Keratinocyte (primary cell): ENCODE measurements at regions not wholly inside any gene's neighbourhood (a gene's known extent, or its start where the extent isn't known, plus 50 kb on each side); places are given as distances from the start of the nearest gene placed in this dataset.

Source experiments
- DNase-seq: peaks from one replicate; pipeline ENCODE4 v3.0.0-alpha.2; 2011; ENCODE audit warnings: low read depth, missing footprints, low spot score
- FAIRE-seq: peaks from 2 replicates; lab custom pipeline; 2011; peaks lifted over from hg19 to GRCh38; lab: Jason Lieb, UNC
- H2AFZ ChIP-seq: 2 replicates; pipeline ENCODE4 v1.6.0; 2012; ENCODE audit warnings: low read length, control low read depth, inconsistent platforms; ENCODE audit not compliant: control insufficient read depth
- H3K27ac ChIP-seq: 2 replicates; pipeline ENCODE4 v1.5.1; 2011; ENCODE audit warnings: low read length; ENCODE audit not compliant: control insufficient read depth, insufficient read depth
- H3K27me3 ChIP-seq: 3 replicates; pipeline ENCODE4 v1.6.0; 2011; ENCODE audit warnings: low read length; ENCODE audit not compliant: control insufficient read depth, insufficient read depth; ENCODE audit errors: extremely low read depth
- H3K36me3 ChIP-seq, 2 experiments: 2 replicates in 1 of 2; 3 replicates in 1 of 2; pipeline ENCODE4 v1.5.1; 2011; ENCODE audit warnings: low read length in 2 of 2, mild to moderate bottlenecking in 1 of 2; ENCODE audit not compliant: control insufficient read depth in 2 of 2, insufficient read depth in 2 of 2; ENCODE audit errors: extremely low read depth in 1 of 2
- H3K4me1 ChIP-seq: 3 replicates; pipeline ENCODE4 v1.5.1; 2011; ENCODE audit warnings: low read length; ENCODE audit not compliant: control insufficient read depth, insufficient read depth; ENCODE audit errors: extremely low read depth
- H3K4me2 ChIP-seq: 3 replicates; pipeline ENCODE4 v1.6.0; 2011; ENCODE audit warnings: low read depth, low read length; ENCODE audit not compliant: control insufficient read depth, insufficient read depth; ENCODE audit errors: extremely low read depth
- H3K4me3 ChIP-seq, 3 experiments: fragments of 200-600 bp in 1 of 3; sonication (generic) in 1 of 3; 2 replicates in 2 of 3; 3 replicates in 1 of 3; pipeline ENCODE4 v1.5.1; 2011 to 2016; ENCODE audit warnings: low read length in 3 of 3, mild to moderate bottlenecking in 3 of 3, control low read depth in 2 of 3, inconsistent platforms in 1 of 3, low read depth in 1 of 3, mixed read lengths in 1 of 3, mixed run types in 1 of 3, moderate library complexity in 1 of 3; ENCODE audit not compliant: control insufficient read depth in 2 of 3, insufficient read depth in 2 of 3; ENCODE audit errors: extremely low read depth in 1 of 3
- H3K79me2 ChIP-seq: 2 replicates; pipeline ENCODE4 v1.6.0; 2012; ENCODE audit warnings: low read length; ENCODE audit not compliant: control insufficient read depth, insufficient read depth
- H3K9ac ChIP-seq: 3 replicates; pipeline ENCODE4 v1.6.0; 2011; ENCODE audit warnings: low read length; ENCODE audit not compliant: control insufficient read depth, insufficient read depth; ENCODE audit errors: extremely low read depth
- H3K9me1 ChIP-seq: 3 replicates; pipeline ENCODE4 v1.6.0; 2011; ENCODE audit warnings: low read length; ENCODE audit not compliant: control insufficient read depth, insufficient read depth; ENCODE audit errors: extremely low read depth
- H3K9me3 ChIP-seq: 2 replicates; pipeline ENCODE4 v1.5.1; 2012; ENCODE audit warnings: low read depth, low read length; ENCODE audit not compliant: control insufficient read depth
- H4K20me1 ChIP-seq: 3 replicates; pipeline ENCODE4 v1.6.0; 2011; ENCODE audit warnings: low read length; ENCODE audit not compliant: control insufficient read depth, insufficient read depth; ENCODE audit errors: extremely low read depth
- CTCF ChIP-seq, 3 experiments: IDR thresholded peaks in 1 of 3; conservative IDR thresholded peaks in 1 of 3; optimal IDR thresholded peaks in 1 of 3; 2 replicates in 2 of 3; 3 replicates in 1 of 3; pipeline versions ENCODE3 to v1.5.1; 2011; ENCODE audit warnings: low read length in 3 of 3, mild to moderate bottlenecking in 3 of 3, moderate library complexity in 2 of 3, control low read depth in 1 of 3, inconsistent platforms in 1 of 3; ENCODE audit not compliant: insufficient read depth in 2 of 3; ENCODE audit errors: extremely low read depth in 1 of 3
- EZH2 ChIP-seq: IDR thresholded peaks from one replicate; pipeline ENCODE4 v1.6.1; 2012; ENCODE audit warnings: inconsistent platforms, mild to moderate bottlenecking, low read length, moderate library complexity
- dilution Hi-C: fragments of 300-500 bp; cut with MboI; formaldehyde crosslinking; loops from one replicate; pipeline ENCODE4 v1.7.0; 2020; ENCODE audit warnings: low sequenced_read_pairs; ENCODE audit not compliant: extremely low pct_ligation_motif_present

GRCh38 chr16:65725156-65725845 is 603.4 kb upstream of the CDH11 start:
- no peak for DNase-seq
- H3K27ac ChIP-seq = no peak overlapping the region
- H2AFZ ChIP-seq = no peak overlapping the region
- no peak for FAIRE-seq
- H3K4me1 ChIP-seq = peaks cover 4% of the 10 kb centered on the region
- H3K9me3 ChIP-seq = no peaks in the 10 kb centered on the region
- no peak overlapping the region for H3K4me3 ChIP-seq
- dilution Hi-C loops = no loop called here
- no peak overlapping the region for H3K9ac ChIP-seq
- no peaks in the 10 kb centered on the region for H3K79me2 ChIP-seq
- no peak for TF ChIP-seq CTCF (optimal IDR thresholded peaks at IDR 0.05 in 1 of 3, IDR thresholded peaks at IDR 0.05 in 1 of 3, conservative IDR thresholded peaks at IDR 0.05 in 1 of 3; ENCODE audit: extremely low read depth in 1 of 3, insufficient read depth in 2 of 3, low read length in 3 of 3)
- no peak for TF ChIP-seq EZH2
- H3K4me2 ChIP-seq = no peak overlapping the region
- H3K36me3 ChIP-seq = no peaks in the 10 kb centered on the region
- H3K9me1 ChIP-seq = no peaks in the 10 kb centered on the region
- no peaks in the 10 kb centered on the region for H3K27me3 ChIP-seq
- no peaks in the 10 kb centered on the region for H4K20me1 ChIP-seq

- Histone ChIP-seq H3K36me3 (no peaks in the 10 kb centered on the region), H3K27me3 (no peaks in the 10 kb centered on the region), H3K4me2 (no peak overlapping the region), H4K20me1 (no peaks in the 10 kb centered on the region), H3K27ac (no peak overlapping the region), H3K9ac (no peak overlapping the region), H2AFZ (no peak overlapping the region), H3K4me1 (no peaks in the 10 kb centered on the region), H3K4me3 (no peak overlapping the region), H3K9me3 (no peaks in the 10 kb centered on the region), H3K79me2 (no peaks in the 10 kb centered on the region), H3K9me1 (no peaks in the 10 kb centered on the region)
- dilution Hi-C loops = no loop called here
- TF ChIP-seq EZH2 (no peak), CTCF (optimal IDR thresholded peaks at IDR 0.05 in 1 of 3, IDR thresholded peaks at IDR 0.05 in 1 of 3, conservative IDR thresholded peaks at IDR 0.05 in 1 of 3; ENCODE audit: extremely low read depth in 1 of 3, insufficient read depth in 2 of 3, low read length in 3 of 3) (no peak)
- no peak for DNase-seq
- peak; percentile 52 for FAIRE-seq
Observed at GRCh38 chr16:65722429-65722828, 600.6 kb upstream of the CDH11 start.
